ENCODE measurements at regions not wholly inside any gene's neighbourhood (a gene's known extent, or its start where the extent isn't known, plus 50 kb on each side); places are given as distances from the start of the nearest gene placed in this dataset.

DNA sequence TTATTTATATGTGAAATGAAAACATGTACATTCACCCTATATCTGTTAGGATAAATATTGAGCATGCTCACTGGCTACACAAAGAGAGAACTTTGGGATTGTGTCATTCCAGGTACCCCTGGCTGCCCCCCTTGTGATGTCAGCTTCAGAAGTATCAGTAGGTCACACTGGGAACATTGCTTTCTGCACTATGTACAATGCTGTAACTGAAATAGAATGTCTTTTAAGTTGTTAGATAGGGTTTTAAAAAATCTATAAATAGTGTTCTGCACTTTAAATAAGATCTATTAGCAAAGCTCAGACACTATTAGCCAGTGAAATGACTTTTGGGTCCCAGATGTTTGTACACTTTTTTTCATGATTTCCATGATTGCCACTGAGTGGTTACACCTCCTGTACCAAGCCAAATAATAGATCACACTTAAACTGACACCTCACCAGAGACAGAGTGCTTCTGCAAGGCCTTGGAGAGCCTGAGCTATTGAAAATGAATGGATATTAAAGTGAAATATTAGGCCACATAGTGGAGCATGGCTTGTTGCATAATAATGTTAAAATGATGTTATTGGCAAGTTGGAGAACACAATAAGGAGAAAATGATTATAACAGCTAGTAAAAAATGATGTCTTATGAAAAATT, 297.0 kb upstream of the NXPH2 start:
- CTCF ChIA-PET = no interaction called here
- no peaks in the 10 kb centered on the region for H3K4me1 Mint-ChIP-seq
- H3K27me3 ChIP-seq (replicated peaks in 1 of 4; ENCODE audit: control extremely low read depth in 1 of 4, control insufficient read depth in 3 of 4, insufficient read depth in 4 of 4, low read length in 3 of 4) = no peaks in the 10 kb centered on the region
- POLR2A ChIA-PET = no interaction called here
- H3K36me3 ChIP-seq (replicated peaks in 1 of 2; ENCODE audit: control extremely low read depth in 1 of 2, control insufficient read depth in 1 of 2, extremely low read depth in 1 of 2, insufficient read depth in 2 of 2, low read length in 1 of 2) = no peaks in the 10 kb centered on the region
- TF ChIP-seq, protein P1, sequence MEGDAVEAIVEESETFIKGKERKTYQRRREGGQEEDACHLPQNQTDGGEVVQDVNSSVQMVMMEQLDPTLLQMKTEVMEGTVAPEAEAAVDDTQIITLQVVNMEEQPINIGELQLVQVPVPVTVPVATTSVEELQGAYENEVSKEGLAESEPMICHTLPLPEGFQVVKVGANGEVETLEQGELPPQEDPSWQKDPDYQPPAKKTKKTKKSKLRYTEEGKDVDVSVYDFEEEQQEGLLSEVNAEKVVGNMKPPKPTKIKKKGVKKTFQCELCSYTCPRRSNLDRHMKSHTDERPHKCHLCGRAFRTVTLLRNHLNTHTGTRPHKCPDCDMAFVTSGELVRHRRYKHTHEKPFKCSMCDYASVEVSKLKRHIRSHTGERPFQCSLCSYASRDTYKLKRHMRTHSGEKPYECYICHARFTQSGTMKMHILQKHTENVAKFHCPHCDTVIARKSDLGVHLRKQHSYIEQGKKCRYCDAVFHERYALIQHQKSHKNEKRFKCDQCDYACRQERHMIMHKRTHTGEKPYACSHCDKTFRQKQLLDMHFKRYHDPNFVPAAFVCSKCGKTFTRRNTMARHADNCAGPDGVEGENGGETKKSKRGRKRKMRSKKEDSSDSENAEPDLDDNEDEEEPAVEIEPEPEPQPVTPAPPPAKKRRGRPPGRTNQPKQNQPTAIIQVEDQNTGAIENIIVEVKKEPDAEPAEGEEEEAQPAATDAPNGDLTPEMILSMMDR (IDR thresholded peaks at IDR 0.05) = no peak
- TF ChIP-seq EZH2 (IDR thresholded peaks at IDR 0.05; ENCODE audit: borderline replicate concordance, insufficient read depth, low read depth, low read length, poor library complexity, severe bottlenecking) = no peak
- H3K27ac Mint-ChIP-seq = no peak overlapping the region
- H3K9me3 ChIP-seq (ENCODE audit: control extremely low read depth in 1 of 3, control insufficient read depth in 2 of 3, insufficient read depth in 1 of 3, low read length in 2 of 3) = no peaks in the 10 kb centered on the region
- H3K27me3 Mint-ChIP-seq = no peaks in the 10 kb centered on the region
- H3K9ac ChIP-seq (ENCODE audit: low read length) = no peak overlapping the region
- intact Hi-C loops (cut with micrococcal nuclease) = no loop called here
- H2AFZ ChIP-seq (ENCODE audit: insufficient read depth, low read depth, low read length, poor library complexity, severe bottlenecking) = no peak overlapping the region
- H3K4me3 ChIP-seq (ENCODE audit: control extremely low read depth in 1 of 5, extremely low read depth in 1 of 5, insufficient read depth in 1 of 5, low read depth in 2 of 5, low read length in 4 of 5) = no peak overlapping the region
- H4K20me1 ChIP-seq (ENCODE audit: control insufficient read depth, insufficient read depth, low read length, poor library complexity, severe bottlenecking) = no peaks in the 10 kb centered on the region
- H3K4me1 ChIP-seq (ENCODE audit: control insufficient read depth in 2 of 2, insufficient read depth in 2 of 2, low read length in 2 of 2) = no peaks in the 10 kb centered on the region
- no peak overlapping the region for H3K4me2 ChIP-seq (replicated peaks; ENCODE audit: low read depth, low read length, poor library complexity, severe bottlenecking)
- no peak overlapping the region for H3K27ac ChIP-seq (ENCODE audit: low read length in 2 of 2)
- ATAC-seq (ENCODE audit: low read depth) (no peak), DNase-seq (no peak)
- no peaks in the 10 kb centered on the region for H3K9me3 Mint-ChIP-seq (ENCODE audit: insufficient read depth)
- H3K79me2 ChIP-seq (ENCODE audit: control insufficient read depth, insufficient read depth, low read length) = no peaks in the 10 kb centered on the region
- H3K4me3 Mint-ChIP-seq = no peak overlapping the region

DNA sequence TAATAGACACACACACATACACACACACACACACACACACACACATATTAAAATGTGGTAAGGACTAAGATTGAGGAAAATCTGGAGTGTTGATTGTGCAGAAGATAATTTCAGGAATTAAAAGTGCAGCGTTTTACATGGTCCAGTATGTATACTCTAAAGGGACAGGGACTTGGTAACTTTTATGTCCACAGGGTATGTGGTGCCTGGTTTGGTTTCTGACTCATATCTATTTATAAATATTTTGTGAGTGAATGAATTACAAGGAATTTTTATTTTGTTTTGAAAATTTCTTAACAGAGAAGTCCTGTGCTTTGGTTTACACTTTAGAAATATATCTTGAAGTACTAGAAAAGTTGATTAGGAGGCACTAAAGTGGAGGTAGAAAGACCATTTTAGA, 287.7 kb upstream of the NXPH2 start:
- CTCF ChIA-PET = no interaction called here
- intact Hi-C loops (cut with micrococcal nuclease) = no loop called here

More for the DNA sequence above, 287.7 kb upstream of the NXPH2 start:
- H3K27me3 ChIP-seq (replicated peaks in 1 of 4; ENCODE audit: control extremely low read depth in 1 of 4, control insufficient read depth in 3 of 4, insufficient read depth in 4 of 4, low read length in 3 of 4) = no peaks in the 10 kb centered on the region
- no peaks in the 10 kb centered on the region for H3K36me3 ChIP-seq (replicated peaks in 1 of 2; ENCODE audit: control extremely low read depth in 1 of 2, control insufficient read depth in 1 of 2, extremely low read depth in 1 of 2, insufficient read depth in 2 of 2, low read length in 1 of 2)
- no peak overlapping the region for H3K4me2 ChIP-seq (replicated peaks; ENCODE audit: low read depth, low read length, poor library complexity, severe bottlenecking)
- no peak overlapping the region for H3K4me3 ChIP-seq (ENCODE audit: control extremely low read depth in 1 of 5, extremely low read depth in 1 of 5, insufficient read depth in 1 of 5, low read depth in 2 of 5, low read length in 4 of 5)
- POLR2A ChIA-PET = no interaction called here
- H4K20me1 ChIP-seq (ENCODE audit: control insufficient read depth, insufficient read depth, low read length, poor library complexity, severe bottlenecking) = no peaks in the 10 kb centered on the region
- H2AFZ ChIP-seq (ENCODE audit: insufficient read depth, low read depth, low read length, poor library complexity, severe bottlenecking) = no peak overlapping the region
- no peaks in the 10 kb centered on the region for H3K79me2 ChIP-seq (ENCODE audit: control insufficient read depth, insufficient read depth, low read length)
- Mint-ChIP-seq H3K9me3 (ENCODE audit: insufficient read depth) (no peaks in the 10 kb centered on the region), H3K27me3 (no peaks in the 10 kb centered on the region), H3K4me1 (no peaks in the 10 kb centered on the region), H3K4me3 (no peak overlapping the region), H3K27ac (no peak overlapping the region)
- no peak overlapping the region for H3K27ac ChIP-seq (ENCODE audit: low read length in 2 of 2)
- DNase-seq (no peak), ATAC-seq (ENCODE audit: low read depth) (no peak)
- peaks cover 0 to 1% (median 0%) of the 10 kb centered on the region in 3 donors for H3K9me3 ChIP-seq (ENCODE audit: control extremely low read depth in 1 of 3, control insufficient read depth in 2 of 3, insufficient read depth in 1 of 3, low read length in 2 of 3)
- H3K4me1 ChIP-seq (ENCODE audit: control insufficient read depth in 2 of 2, insufficient read depth in 2 of 2, low read length in 2 of 2) = no peaks in the 10 kb centered on the region
- TF ChIP-seq, protein P1 (IDR thresholded peaks at IDR 0.05) = no peak
- no peak for TF ChIP-seq EZH2 (IDR thresholded peaks at IDR 0.05; ENCODE audit: borderline replicate concordance, insufficient read depth, low read depth, low read length, poor library complexity, severe bottlenecking)
- no peak overlapping the region for H3K9ac ChIP-seq (ENCODE audit: low read length)
- WGBS (ENCODE audit: insufficient coverage) = no CpG with 5 or more reads among the region's 1 CpG

All from B cell (primary cell).